PFSK-1 (cell line): ENCODE measurements at regions not wholly inside any gene's neighbourhood (a gene's known extent, or its start where the extent isn't known, plus 50 kb on each side); places are given as distances from the start of the nearest gene placed in this dataset.

Experiments used
- FOXP2 ChIP-seq: optimal IDR thresholded peaks from 2 replicates; pipeline ENCODE3; 2011; ENCODE audit warnings: borderline replicate concordance, control low read depth, inconsistent platforms; ENCODE audit not compliant: insufficient read depth; ENCODE audit errors: extremely low read length, extremely low read depth
- POLR2AphosphoS5 ChIP-seq: IDR thresholded peaks from 2 replicates; pipeline ENCODE4 v1.6.1; 2012; ENCODE audit warnings: low read depth, mild to moderate bottlenecking, control low read depth, low read length, moderate library complexity
- SIN3A ChIP-seq: IDR thresholded peaks from 2 replicates; pipeline ENCODE4 v1.6.1; 2012; ENCODE audit warnings: mild to moderate bottlenecking, low read length, moderate library complexity, borderline replicate concordance; ENCODE audit not compliant: insufficient read depth
- TAF1 ChIP-seq: IDR thresholded peaks from 2 replicates; pipeline ENCODE4 v1.6.1; 2012; ENCODE audit warnings: low read length, control low read depth, borderline replicate concordance; ENCODE audit not compliant: insufficient read depth
- TF ChIP-seq, protein P1 (sequence below), 2 experiments: IDR thresholded peaks; 2 replicates each; pipeline versions ENCODE4 v1.6.1 to v1.8.0; 2011 to 2012; ENCODE audit warnings: low read depth in 2 of 2, low read length in 2 of 2, control low read depth in 1 of 2, inconsistent platforms in 1 of 2, mild to moderate bottlenecking in 1 of 2, moderate library complexity in 1 of 2; ENCODE audit not compliant: insufficient read depth in 1 of 2

DNA sequence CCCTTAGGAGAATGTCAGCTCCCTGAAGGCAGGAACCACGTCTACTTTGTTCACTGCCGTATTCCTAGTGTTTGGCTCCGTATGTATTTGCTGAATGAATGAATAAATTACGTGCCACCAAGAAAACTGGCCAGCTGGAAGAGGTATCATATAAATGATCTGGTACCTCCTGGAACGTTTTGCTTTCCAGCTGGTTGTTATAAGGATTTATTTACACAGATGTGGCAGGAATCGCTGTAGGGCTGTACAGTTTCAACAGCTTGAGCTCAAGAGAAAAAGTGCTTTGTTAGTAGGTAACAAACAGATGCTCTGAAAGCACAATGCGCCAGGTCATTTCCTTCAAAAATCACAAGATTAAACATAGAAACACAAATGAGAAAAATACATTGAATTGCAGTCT is 108.8 kb upstream of the ATP2B2 start:
- TF ChIP-seq TAF1 (no peak), POLR2AphosphoS5 (no peak), FOXP2 (no peak), SIN3A (no peak)
- TF ChIP-seq, protein P1, sequence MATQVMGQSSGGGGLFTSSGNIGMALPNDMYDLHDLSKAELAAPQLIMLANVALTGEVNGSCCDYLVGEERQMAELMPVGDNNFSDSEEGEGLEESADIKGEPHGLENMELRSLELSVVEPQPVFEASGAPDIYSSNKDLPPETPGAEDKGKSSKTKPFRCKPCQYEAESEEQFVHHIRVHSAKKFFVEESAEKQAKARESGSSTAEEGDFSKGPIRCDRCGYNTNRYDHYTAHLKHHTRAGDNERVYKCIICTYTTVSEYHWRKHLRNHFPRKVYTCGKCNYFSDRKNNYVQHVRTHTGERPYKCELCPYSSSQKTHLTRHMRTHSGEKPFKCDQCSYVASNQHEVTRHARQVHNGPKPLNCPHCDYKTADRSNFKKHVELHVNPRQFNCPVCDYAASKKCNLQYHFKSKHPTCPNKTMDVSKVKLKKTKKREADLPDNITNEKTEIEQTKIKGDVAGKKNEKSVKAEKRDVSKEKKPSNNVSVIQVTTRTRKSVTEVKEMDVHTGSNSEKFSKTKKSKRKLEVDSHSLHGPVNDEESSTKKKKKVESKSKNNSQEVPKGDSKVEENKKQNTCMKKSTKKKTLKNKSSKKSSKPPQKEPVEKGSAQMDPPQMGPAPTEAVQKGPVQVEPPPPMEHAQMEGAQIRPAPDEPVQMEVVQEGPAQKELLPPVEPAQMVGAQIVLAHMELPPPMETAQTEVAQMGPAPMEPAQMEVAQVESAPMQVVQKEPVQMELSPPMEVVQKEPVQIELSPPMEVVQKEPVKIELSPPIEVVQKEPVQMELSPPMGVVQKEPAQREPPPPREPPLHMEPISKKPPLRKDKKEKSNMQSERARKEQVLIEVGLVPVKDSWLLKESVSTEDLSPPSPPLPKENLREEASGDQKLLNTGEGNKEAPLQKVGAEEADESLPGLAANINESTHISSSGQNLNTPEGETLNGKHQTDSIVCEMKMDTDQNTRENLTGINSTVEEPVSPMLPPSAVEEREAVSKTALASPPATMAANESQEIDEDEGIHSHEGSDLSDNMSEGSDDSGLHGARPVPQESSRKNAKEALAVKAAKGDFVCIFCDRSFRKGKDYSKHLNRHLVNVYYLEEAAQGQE (IDR thresholded peaks at IDR 0.05; ENCODE audit: insufficient read depth in 1 of 2, low read depth in 2 of 2, low read length in 2 of 2), result no peak

DNA sequence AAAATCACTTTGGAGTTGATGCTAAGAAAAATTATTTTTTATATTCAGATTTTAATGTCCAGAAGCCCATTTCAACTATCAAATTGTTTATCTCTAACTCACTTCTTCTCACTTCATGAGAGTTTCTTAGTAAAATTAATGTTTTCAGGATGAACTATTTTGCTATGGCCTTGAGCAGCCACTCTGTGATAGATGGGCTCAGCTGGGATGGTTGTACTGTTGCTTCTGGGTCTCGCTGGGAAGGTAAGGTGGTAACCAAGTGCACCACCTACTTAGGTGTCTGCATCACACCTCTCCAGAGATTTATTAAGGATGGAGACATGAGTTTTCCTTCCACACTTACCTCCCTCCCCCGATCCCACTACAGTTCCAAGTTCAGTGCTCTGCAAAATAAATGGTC is 110.3 kb upstream of the ATP2B2 start:
- no peak for TF ChIP-seq TAF1

DNA sequence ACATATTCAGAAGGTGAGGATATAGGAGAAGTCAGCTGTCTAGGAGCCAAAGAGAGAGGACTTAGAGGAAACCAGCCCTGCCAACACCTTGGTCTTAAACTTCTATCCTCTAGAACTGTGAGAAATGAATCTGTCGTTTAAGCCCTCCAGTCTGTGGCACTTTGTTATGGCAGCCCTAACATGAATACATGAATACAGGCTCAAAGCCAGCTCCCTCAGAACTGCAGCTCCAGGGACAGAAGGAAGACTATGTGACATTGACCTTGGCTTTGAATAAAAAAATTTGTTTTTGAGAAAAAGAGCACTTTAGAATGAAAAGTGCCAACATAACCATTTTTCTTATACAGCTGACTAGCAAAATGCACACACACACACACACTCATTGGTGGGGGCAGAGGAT is 110.9 kb upstream of the ATP2B2 start:
- no peak for TF ChIP-seq TAF1
- no peak for TF ChIP-seq POLR2AphosphoS5
- no peak for TF ChIP-seq FOXP2
- no peak for TF ChIP-seq SIN3A
- TF ChIP-seq, protein P1 (IDR thresholded peaks at IDR 0.05; ENCODE audit: insufficient read depth in 1 of 2, low read depth in 2 of 2, low read length in 2 of 2), result no peak

DNA sequence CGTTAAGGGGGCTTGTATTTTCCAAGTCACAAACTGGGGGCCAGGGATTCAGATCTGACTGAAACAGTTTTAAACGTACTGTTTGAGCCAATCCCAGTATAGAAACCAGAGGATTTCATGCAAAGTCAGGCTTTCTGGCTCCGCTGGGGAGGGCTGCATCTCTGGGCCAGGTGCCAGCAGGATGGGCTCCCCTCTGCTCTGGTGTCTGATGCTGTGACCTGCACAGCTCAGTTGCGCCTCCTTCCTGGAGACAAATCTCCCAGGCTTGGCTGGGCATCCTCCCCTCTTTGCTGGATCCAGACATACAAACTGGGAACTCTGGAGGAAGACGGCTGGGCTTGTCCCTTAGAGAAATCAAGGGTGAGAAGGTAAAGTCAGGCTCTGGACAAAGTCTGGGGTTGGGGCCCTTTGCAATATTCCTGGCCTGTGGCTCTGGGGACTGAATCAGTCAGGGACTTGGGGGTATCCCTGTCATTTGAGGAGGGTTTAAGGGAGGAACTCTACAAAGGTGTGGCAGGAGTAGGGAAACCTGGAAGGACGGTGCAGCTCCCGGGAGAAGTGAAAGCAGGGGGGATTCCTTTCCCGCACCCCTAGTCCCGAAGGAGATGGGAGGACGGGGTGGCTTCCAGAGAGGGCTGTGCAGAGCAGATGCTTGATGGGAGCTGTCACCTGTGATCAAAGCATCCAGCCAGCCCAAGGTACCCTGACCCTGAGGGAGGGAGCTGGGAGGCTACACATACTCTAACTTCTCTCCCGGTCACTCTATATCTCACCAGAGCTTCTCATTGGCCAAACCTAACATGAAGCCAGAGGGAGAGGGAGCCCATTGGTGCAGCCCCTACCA is 114.8 kb upstream of the ATP2B2 start:
- TF ChIP-seq FOXP2 (no peak), SIN3A (no peak), POLR2AphosphoS5 (no peak), TAF1 (no peak)
- TF ChIP-seq, protein P1 (IDR thresholded peaks at IDR 0.05; ENCODE audit: insufficient read depth in 1 of 2, low read depth in 2 of 2, low read length in 2 of 2), result no peak

DNA sequence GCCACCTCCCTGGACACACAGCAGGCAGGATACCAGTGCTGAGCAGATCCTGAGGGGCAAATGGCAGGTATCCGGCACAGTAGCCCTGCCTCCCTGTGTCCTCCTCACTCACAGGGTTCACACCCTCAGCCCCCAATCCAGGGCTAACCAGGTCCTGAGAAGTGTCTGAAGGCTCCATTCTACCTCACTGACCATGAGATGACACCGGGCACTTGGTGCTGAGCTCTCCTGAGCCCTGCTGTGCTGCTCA is 115.4 kb upstream of the ATP2B2 start:
- TF ChIP-seq, protein P1 (IDR thresholded peaks at IDR 0.05; ENCODE audit: insufficient read depth in 1 of 2, low read depth in 2 of 2, low read length in 2 of 2), result no peak
- no peak for TF ChIP-seq POLR2AphosphoS5
- TF ChIP-seq FOXP2, result no peak
